ENCODE measurements at regions not wholly inside any gene's neighbourhood (a gene's known extent, or its start where the extent isn't known, plus 50 kb on each side); places are given as distances from the start of the nearest gene placed in this dataset.

GRCh38 chr1:191368891-191369654 is 789.2 kb upstream of the RGS18 start:
- Histone ChIP-seq H3K4me1 (ENCODE audit: insufficient read depth, low read length) (no peaks in the 10 kb centered on the region; the same call in 1 of the 2 replicates), H4K20me1 (ENCODE audit: control insufficient read depth, insufficient read depth, insufficient read length) (no peaks in the 10 kb centered on the region), H4K5ac (ENCODE audit: insufficient read length, low read depth, low read length) (no peak overlapping the region), H2BK12ac (ENCODE audit: insufficient read length, low read depth, low read length) (no peak overlapping the region), H3K9ac (ENCODE audit: extremely low read depth, insufficient read length, low read length) (no peak overlapping the region), H2BK15ac (ENCODE audit: low read depth, low read length) (no peak overlapping the region), H2AFZ (ENCODE audit: low read length) (peak overlapping the region; percentile 6), H3K23ac (ENCODE audit: insufficient read length, low read depth, low read length) (no peak overlapping the region), H2AK5ac (ENCODE audit: insufficient read length, low read length) (no peak overlapping the region), H3K4me2 (ENCODE audit: insufficient read depth, insufficient read length, low read length) (no peak overlapping the region), H3K79me1 (ENCODE audit: insufficient read depth, low read depth, low read length, poor library complexity, severe bottlenecking) (no peaks in the 10 kb centered on the region), H2BK120ac (ENCODE audit: low read depth, low read length, poor library complexity, severe bottlenecking) (no peak overlapping the region), H3K56ac (ENCODE audit: insufficient read length, low read depth, low read length) (no peak overlapping the region), H4K8ac (replicated peaks; ENCODE audit: insufficient read length, low read depth, low read length) (no peak overlapping the region), H3K4ac (ENCODE audit: low read depth, low read length) (no peak overlapping the region), H3T11ph (ENCODE audit: low read length) (no peak overlapping the region), H2BK20ac (ENCODE audit: low read depth, low read length, poor library complexity, severe bottlenecking) (no peak overlapping the region), H4K91ac (ENCODE audit: insufficient read length, low read depth, low read length) (no peak overlapping the region), H3K23me2 (ENCODE audit: insufficient read length, low read depth, low read length, poor library complexity, severe bottlenecking) (no peaks in the 10 kb centered on the region), H3K14ac (ENCODE audit: insufficient read depth, low read length) (no peak overlapping the region), H3K27ac (ENCODE audit: insufficient read length, low read depth, low read length) (no peak overlapping the region), H3K9me3 (ENCODE audit: control insufficient read depth, low read depth, low read length) (no peaks in the 10 kb centered on the region), H2BK5ac (ENCODE audit: insufficient read length, low read length) (no peak overlapping the region), H3K27me3 (ENCODE audit: insufficient read depth, low read length) (no peaks in the 10 kb centered on the region), H3K18ac (ENCODE audit: insufficient read length, low read depth, low read length) (no peak overlapping the region), H3K79me2 (ENCODE audit: insufficient read depth, low read length) (no peaks in the 10 kb centered on the region)
- Mint-ChIP-seq H3K36me3 (ENCODE audit: insufficient read depth in 1 of 3, low read depth in 3 of 3) (no peaks in the 10 kb centered on the region; a peak in 1 of 7 replicates), H3K27me3 (ENCODE audit: low read depth) (no peaks in the 10 kb centered on the region), H3K9me3 (peaks cover 0 to 5% of the 10 kb centered on the region in 2 experiments; a peak in 3 of 5 replicates), H3K4me1 (peaks cover 11 to 13% of the 10 kb centered on the region in 2 experiments), H3K4me3 (no peak overlapping the region), H3K27ac (peak overlapping the region in 1 of 3 experiments; percentile 37; a peak in 2 of 7 replicates)
- no CpG with 5 or more reads among the region's 12 CpGs for WGBS (ENCODE audit: extremely low coverage, insufficient read length, low lambda C conversion rate)
- no peak for TF ChIP-seq CTCF (conservative IDR thresholded peaks at IDR 0.05)
- no peak for DNase-seq
